ENCODE measurements at regions not wholly inside any gene's neighbourhood (a gene's known extent, or its start where the extent isn't known, plus 50 kb on each side); places are given as distances from the start of the nearest gene placed in this dataset.

DNA sequence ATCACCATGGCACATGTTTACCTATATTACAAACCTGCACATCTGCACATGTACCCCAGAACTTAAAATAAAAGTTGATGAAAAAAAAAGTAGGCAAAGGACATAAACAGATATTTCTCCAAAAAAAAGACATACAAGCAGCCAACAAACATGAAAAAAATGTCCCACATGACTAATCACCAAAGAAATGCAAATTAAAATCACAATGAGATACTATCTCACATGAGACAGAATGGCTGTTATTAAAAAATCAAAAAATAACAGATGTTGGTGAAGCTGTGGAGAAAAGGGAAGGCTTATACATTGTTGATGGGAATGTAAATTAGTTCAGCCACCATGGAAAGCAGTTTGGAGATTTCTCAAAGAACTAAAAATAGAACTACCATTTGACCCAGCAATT, 68.0 kb upstream of the FAR2 start:
- Histone ChIP-seq H3K4me3 (no peak overlapping the region), H3K27me3 (replicated peaks in 1 of 2; ENCODE audit: control insufficient read depth in 2 of 2, insufficient read depth in 2 of 2, low read length in 1 of 2) (no peaks in the 10 kb centered on the region), H3K79me2 (ENCODE audit: control insufficient read depth, insufficient read depth, low read length) (no peaks in the 10 kb centered on the region), H3K4me2 (ENCODE audit: control insufficient read depth, insufficient read depth) (no peak overlapping the region), H4K20me1 (ENCODE audit: control insufficient read depth, insufficient read depth) (no peaks in the 10 kb centered on the region), H2AFZ (ENCODE audit: control insufficient read depth, low read depth, low read length) (no peak overlapping the region), H3K27ac (ENCODE audit: control insufficient read depth, insufficient read depth) (no peak overlapping the region), H3K36me3 (ENCODE audit: control insufficient read depth in 2 of 2, insufficient read depth in 2 of 2, low read length in 1 of 2) (no peaks in the 10 kb centered on the region), H3K9ac (ENCODE audit: control insufficient read depth, insufficient read depth, low read length) (no peak overlapping the region), H3K4me1 (ENCODE audit: control insufficient read depth, insufficient read depth, low read length) (no peaks in the 10 kb centered on the region), H3K9me3 (replicated peaks; ENCODE audit: control insufficient read depth, insufficient read depth, low read length) (no peaks in the 10 kb centered on the region)
- TF ChIP-seq SUPT20H (IDR thresholded peaks at IDR 0.05; ENCODE audit: borderline replicate concordance, control insufficient read depth, low read depth, low read length), result no peak
- no peak for TF ChIP-seq YY1 (IDR thresholded peaks at IDR 0.05; ENCODE audit: low read depth, low read length)
- no peak for TF ChIP-seq SMC3 (IDR thresholded peaks at IDR 0.05; ENCODE audit: borderline replicate concordance, low read length)
- no peak for TF ChIP-seq WRNIP1 (IDR thresholded peaks at IDR 0.05; ENCODE audit: borderline replicate concordance, low read depth, low read length)
- TF ChIP-seq, protein P1, sequence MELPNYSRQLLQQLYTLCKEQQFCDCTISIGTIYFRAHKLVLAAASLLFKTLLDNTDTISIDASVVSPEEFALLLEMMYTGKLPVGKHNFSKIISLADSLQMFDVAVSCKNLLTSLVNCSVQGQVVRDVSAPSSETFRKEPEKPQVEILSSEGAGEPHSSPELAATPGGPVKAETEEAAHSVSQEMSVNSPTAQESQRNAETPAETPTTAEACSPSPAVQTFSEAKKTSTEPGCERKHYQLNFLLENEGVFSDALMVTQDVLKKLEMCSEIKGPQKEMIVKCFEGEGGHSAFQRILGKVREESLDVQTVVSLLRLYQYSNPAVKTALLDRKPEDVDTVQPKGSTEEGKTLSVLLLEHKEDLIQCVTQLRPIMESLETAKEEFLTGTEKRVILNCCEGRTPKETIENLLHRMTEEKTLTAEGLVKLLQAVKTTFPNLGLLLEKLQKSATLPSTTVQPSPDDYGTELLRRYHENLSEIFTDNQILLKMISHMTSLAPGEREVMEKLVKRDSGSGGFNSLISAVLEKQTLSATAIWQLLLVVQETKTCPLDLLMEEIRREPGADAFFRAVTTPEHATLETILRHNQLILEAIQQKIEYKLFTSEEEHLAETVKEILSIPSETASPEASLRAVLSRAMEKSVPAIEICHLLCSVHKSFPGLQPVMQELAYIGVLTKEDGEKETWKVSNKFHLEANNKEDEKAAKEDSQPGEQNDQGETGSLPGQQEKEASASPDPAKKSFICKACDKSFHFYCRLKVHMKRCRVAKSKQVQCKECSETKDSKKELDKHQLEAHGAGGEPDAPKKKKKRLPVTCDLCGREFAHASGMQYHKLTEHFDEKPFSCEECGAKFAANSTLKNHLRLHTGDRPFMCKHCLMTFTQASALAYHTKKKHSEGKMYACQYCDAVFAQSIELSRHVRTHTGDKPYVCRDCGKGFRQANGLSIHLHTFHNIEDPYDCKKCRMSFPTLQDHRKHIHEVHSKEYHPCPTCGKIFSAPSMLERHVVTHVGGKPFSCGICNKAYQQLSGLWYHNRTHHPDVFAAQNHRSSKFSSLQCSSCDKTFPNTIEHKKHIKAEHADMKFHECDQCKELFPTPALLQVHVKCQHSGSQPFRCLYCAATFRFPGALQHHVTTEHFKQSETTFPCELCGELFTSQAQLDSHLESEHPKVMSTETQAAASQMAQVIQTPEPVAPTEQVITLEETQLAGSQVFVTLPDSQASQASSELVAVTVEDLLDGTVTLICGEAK (IDR thresholded peaks at IDR 0.05; ENCODE audit: borderline replicate concordance), result no peak
- no peak for TF ChIP-seq BACH1 (IDR thresholded peaks at IDR 0.05; ENCODE audit: borderline replicate concordance)
- no peak for TF ChIP-seq FOXM1 (IDR thresholded peaks at IDR 0.05; ENCODE audit: low read depth, low read length)
- no peak for TF ChIP-seq PAX8 (IDR thresholded peaks at IDR 0.05)
- TF ChIP-seq SMAD1 (IDR thresholded peaks at IDR 0.05; ENCODE audit: low read depth, partially characterized antibody), result no peak
- ChIA-PET SMC1A (ENCODE audit: uncharacterized antibody, unreplicated experiment) (interaction anchor here (1.1 to 1.2 kb wide), 2 partner anchors 60 to 237 kb away, joined by 3 to 4 read pairs; no protein-coding TSS in a partner anchor), RAD21 (ENCODE audit: unreplicated experiment) (interaction anchor here (2.1 kb wide), 1 partner anchor 237 kb away, joined by 7 read pairs; no protein-coding TSS in a partner anchor), CTCF (interaction anchor here (1.3 kb wide), 1 partner anchor 8 kb away, joined by 5 read pairs; no protein-coding TSS in a partner anchor), POLR2A (no interaction called here)
- intact Hi-C loops (cut with micrococcal nuclease; ENCODE audit: unreplicated experiment) (loop anchor here (10.0 kb wide), 1 partner anchor 1724 kb away; no protein-coding TSS in a partner anchor), in situ Hi-C loops (cut with MboI) (no loop called here)
- no peak for ATAC-seq
- no TSS peak for BruUV-seq (replicated peaks)
- no peak for DNase-seq (ENCODE audit: low read depth, low spot score)
- no peak for FAIRE-seq
